ENCODE measurements at regions not wholly inside any gene's neighbourhood (a gene's known extent, or its start where the extent isn't known, plus 50 kb on each side); places are given as distances from the start of the nearest gene placed in this dataset. TPM values are rescaled to one million over a fixed set of nuclear protein-coding genes. Genes with fewer than 3 reads are reported as not detected.

Small RNA genes lying in the stretch of these regions (microRNA-seq; reads per million reads assigned to microRNA genes)
- not detected for gene AL139135.1 (ENCODE audit: insufficient read depth, insufficient read length)
- gene AL713866.2 (ENCODE audit: insufficient read depth, insufficient read length), result not detected

Small RNA genes lying in the stretch of these regions (small RNA-seq; reads per million reads assigned to genes)
- gene AL139135.1 (0 reads per million in 5 experiments), gene AL713866.2 (0 reads per million in 5 experiments)

All from IMR-90 (cell line).